ENCODE measurements at regions not wholly inside any gene's neighbourhood (a gene's known extent, or its start where the extent isn't known, plus 50 kb on each side); places are given as distances from the start of the nearest gene placed in this dataset.

GRCh38 chr2:128502638-128503246 is 184.1 kb upstream of the HS6ST1 start:
- BruUV-seq (replicated peaks), result no TSS peak

More at GRCh38 chr2:128502638-128503246, 184.1 kb upstream of the HS6ST1 start:
- intact Hi-C loops (cut with micrococcal nuclease) (no loop called here), dilution Hi-C loops (cut with MboI; ENCODE audit: extremely low pct_ligation_motif_present, low sequenced_read_pairs) (no loop called here)
- Histone ChIP-seq H3K4me1 (ENCODE audit: control insufficient read depth, extremely low read depth, insufficient read depth, low read length) (no peaks in the 10 kb centered on the region), H2AFZ (ENCODE audit: low read depth, low read length) (no peak overlapping the region), H3K79me2 (ENCODE audit: control insufficient read depth, insufficient read depth, low read length) (no peaks in the 10 kb centered on the region), H3K4me3 (replicated peaks in 1 of 3; ENCODE audit: insufficient read depth in 1 of 3, low read depth in 1 of 3, low read length in 3 of 3) (no peak overlapping the region), H4K20me1 (replicated peaks; ENCODE audit: control insufficient read depth, extremely low read depth, insufficient read depth, low read length) (no peaks in the 10 kb centered on the region), H3K36me3 (ENCODE audit: control insufficient read depth in 2 of 2, extremely low read depth in 1 of 2, insufficient read depth in 2 of 2, low read length in 2 of 2) (no peaks in the 10 kb centered on the region), H3K9ac (replicated peaks; ENCODE audit: extremely low read depth, insufficient read depth, low read length) (no peak overlapping the region), H3K27me3 (ENCODE audit: control insufficient read depth in 2 of 2, insufficient read depth in 2 of 2, low read length in 2 of 2) (no peaks in the 10 kb centered on the region), H3K9me1 (replicated peaks; ENCODE audit: control insufficient read depth, extremely low read depth, insufficient read depth, low read length) (no peaks in the 10 kb centered on the region), H3K27ac (ENCODE audit: insufficient read depth, low read depth, low read length) (no peak overlapping the region), H3K9me3 (replicated peaks; ENCODE audit: control insufficient read depth, insufficient read depth, low read length) (no peaks in the 10 kb centered on the region), H3K4me2 (ENCODE audit: insufficient read depth, low read length) (no peak overlapping the region)
- no peak for FAIRE-seq
- ChIA-PET CTCF (no interaction called here), POLR2A (no interaction called here)
- no peak for DNase-seq (ENCODE audit: low read depth, low spot score)
- TF ChIP-seq MAX (IDR thresholded peaks at IDR 0.05; ENCODE audit: insufficient read depth, insufficient read length) (no peak), POLR2AphosphoS5 (IDR thresholded peaks at IDR 0.05; ENCODE audit: insufficient read depth, low read depth, low read length) (no peak), FOS (IDR thresholded peaks at IDR 0.05; ENCODE audit: borderline replicate concordance, insufficient read depth, low read length) (no peak), MYC (IDR thresholded peaks at IDR 0.05; ENCODE audit: low read depth, low read length) (no peak), JUN (IDR thresholded peaks at IDR 0.05; ENCODE audit: borderline replicate concordance, insufficient read depth, insufficient read length, low read depth) (no peak), EZH2 (IDR thresholded peaks at IDR 0.05; ENCODE audit: borderline replicate concordance, low read depth, low read length, severe bottlenecking) (no peak), POLR2A (IDR thresholded peaks at IDR 0.05; ENCODE audit: low read depth, low read length) (no peak), CTCF (IDR thresholded peaks at IDR 0.05; ENCODE audit: extremely low read depth in 1 of 2, insufficient read depth in 1 of 2, low read depth in 1 of 2, low read length in 2 of 2) (no peak), GATA2 (IDR thresholded peaks at IDR 0.05; ENCODE audit: insufficient read depth, insufficient read length, low read depth, low read length) (no peak)
